ENCODE measurements at regions not wholly inside any gene's neighbourhood (a gene's known extent, or its start where the extent isn't known, plus 50 kb on each side); places are given as distances from the start of the nearest gene placed in this dataset.

GRCh38 chr17:59466946-59467801 lies 98.2 kb upstream of the DHX40 start:
- TF ChIP-seq CTCF (conservative IDR thresholded peaks at IDR 0.05; ENCODE audit: low read depth, low read length): no peak
- no peak overlapping the region for H3K4me3 ChIP-seq (ENCODE audit: low read depth, low read length)
- no peak for DNase-seq (ENCODE audit: low read depth)

- no peak for TF ChIP-seq CTCF (conservative IDR thresholded peaks at IDR 0.05; ENCODE audit: low read depth, low read length)
- peak; percentile 4 for DNase-seq (ENCODE audit: low read depth)
- no peak overlapping the region for H3K4me3 ChIP-seq (ENCODE audit: low read depth, low read length)
These were observed 95.5 kb upstream of the DHX40 start for GRCh38 chr17:59469786-59470485.

GRCh38 chr17:59470624-59471297 lies 94.6 kb upstream of the DHX40 start:
- no peak overlapping the region for H3K4me3 ChIP-seq (ENCODE audit: low read depth, low read length)
- no peak for TF ChIP-seq CTCF (conservative IDR thresholded peaks at IDR 0.05; ENCODE audit: low read depth, low read length)
- no peak for DNase-seq (ENCODE audit: low read depth)

- DNase-seq (ENCODE audit: low read depth): no peak
- TF ChIP-seq CTCF (conservative IDR thresholded peaks at IDR 0.05; ENCODE audit: low read depth, low read length): no peak
- H3K4me3 ChIP-seq (ENCODE audit: low read depth, low read length): no peak overlapping the region
These were observed 89.0 kb upstream of the DHX40 start for GRCh38 chr17:59476413-59476812.

- TF ChIP-seq CTCF (conservative IDR thresholded peaks at IDR 0.05; ENCODE audit: low read depth, low read length): no peak
- H3K4me3 ChIP-seq (ENCODE audit: low read depth, low read length): no peak overlapping the region
- no peak for DNase-seq (ENCODE audit: low read depth)
These were observed 86.3 kb upstream of the DHX40 start for GRCh38 chr17:59479141-59479540.

GRCh38 chr17:59483860-59484259 lies 81.5 kb upstream of the DHX40 start:
- no peak for DNase-seq (ENCODE audit: low read depth)
- no peak overlapping the region for H3K4me3 ChIP-seq (ENCODE audit: low read depth, low read length)
- no peak for TF ChIP-seq CTCF (conservative IDR thresholded peaks at IDR 0.05; ENCODE audit: low read depth, low read length)
